Fibroblast of villous mesenchyme (primary cell): ENCODE measurements at regions not wholly inside any gene's neighbourhood (a gene's known extent, or its start where the extent isn't known, plus 50 kb on each side); places are given as distances from the start of the nearest gene placed in this dataset.

Experiments
- DNase-seq: peaks from one replicate; pipeline ENCODE4 v3.0.0-alpha.2; 2010; ENCODE audit warnings: low read depth
- H3K4me3 ChIP-seq: 2 replicates; pipeline ENCODE4 v1.5.1; 2011; ENCODE audit warnings: low read depth, mild to moderate bottlenecking, low read length
- CTCF ChIP-seq: IDR thresholded peaks from 2 replicates; pipeline ENCODE4 v1.5.1; 2012; ENCODE audit warnings: low read depth, mild to moderate bottlenecking, low read length; ENCODE audit not compliant: insufficient read depth

GRCh38 chr3:188951734-188952133 lies 220.0 kb upstream of the TPRG1 start:
- no peak for TF ChIP-seq CTCF
- H3K4me3 ChIP-seq = no peak overlapping the region
- DNase-seq = no peak

- TF ChIP-seq CTCF = peak; percentile 96
Observed at GRCh38 chr3:188954590-188955208, 217.1 kb upstream of the TPRG1 start.

GRCh38 chr3:188955919-188956318 lies 215.9 kb upstream of the TPRG1 start:
- no peak for TF ChIP-seq CTCF
- peak; percentile 81 for DNase-seq
- H3K4me3 ChIP-seq = no peak overlapping the region

More at GRCh38 chr3:188954590-188955208, 217.1 kb upstream of the TPRG1 start:
- no peak overlapping the region for H3K4me3 ChIP-seq
- peak; percentile 91 for DNase-seq

- H3K4me3 ChIP-seq = no peak overlapping the region
- DNase-seq = peak; percentile 84
- peak; percentile 80 for TF ChIP-seq CTCF
Observed at GRCh38 chr3:188956839-188957489, 214.8 kb upstream of the TPRG1 start.

- TF ChIP-seq CTCF = no peak
- DNase-seq = no peak
- H3K4me3 ChIP-seq = no peak overlapping the region
Observed at GRCh38 chr3:188959013-188959412, 212.8 kb upstream of the TPRG1 start.

GRCh38 chr3:188962253-188963247 lies 209.2 kb upstream of the TPRG1 start:
- H3K4me3 ChIP-seq = no peak overlapping the region
- DNase-seq = no peak

More at GRCh38 chr3:188962253-188963247, 209.2 kb upstream of the TPRG1 start:
- no peak for TF ChIP-seq CTCF
